ENCODE measurements at regions not wholly inside any gene's neighbourhood (a gene's known extent, or its start where the extent isn't known, plus 50 kb on each side); places are given as distances from the start of the nearest gene placed in this dataset.

DNA sequence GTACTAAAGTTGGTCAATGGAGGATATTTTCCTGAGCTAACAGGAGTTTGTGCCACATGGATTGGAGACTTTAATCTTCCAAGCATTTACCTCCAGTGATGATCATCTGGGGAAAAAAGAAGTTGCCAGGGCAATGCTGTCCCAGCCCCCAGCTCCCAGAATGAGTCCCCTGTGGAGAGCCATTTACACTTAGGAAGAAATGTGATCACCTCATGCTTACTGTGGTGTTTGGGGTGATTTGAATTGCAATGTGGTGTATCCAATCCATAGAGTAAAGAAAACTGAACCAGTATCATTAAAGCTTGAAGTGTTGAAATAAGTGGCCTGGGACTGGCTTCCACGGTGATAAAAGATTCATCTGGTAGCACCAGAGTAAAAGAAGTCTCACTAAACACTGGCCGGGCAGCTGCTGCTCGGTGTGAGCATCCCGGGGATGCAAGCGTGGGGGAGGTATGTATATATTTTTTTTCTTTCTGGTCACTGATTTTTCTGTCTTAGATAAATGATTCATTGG lies 117.2 kb upstream of the NTM start:
- no peak overlapping the region for H3K4me3 ChIP-seq (ENCODE audit: low read depth, low read length)
- TF ChIP-seq, protein P1, sequence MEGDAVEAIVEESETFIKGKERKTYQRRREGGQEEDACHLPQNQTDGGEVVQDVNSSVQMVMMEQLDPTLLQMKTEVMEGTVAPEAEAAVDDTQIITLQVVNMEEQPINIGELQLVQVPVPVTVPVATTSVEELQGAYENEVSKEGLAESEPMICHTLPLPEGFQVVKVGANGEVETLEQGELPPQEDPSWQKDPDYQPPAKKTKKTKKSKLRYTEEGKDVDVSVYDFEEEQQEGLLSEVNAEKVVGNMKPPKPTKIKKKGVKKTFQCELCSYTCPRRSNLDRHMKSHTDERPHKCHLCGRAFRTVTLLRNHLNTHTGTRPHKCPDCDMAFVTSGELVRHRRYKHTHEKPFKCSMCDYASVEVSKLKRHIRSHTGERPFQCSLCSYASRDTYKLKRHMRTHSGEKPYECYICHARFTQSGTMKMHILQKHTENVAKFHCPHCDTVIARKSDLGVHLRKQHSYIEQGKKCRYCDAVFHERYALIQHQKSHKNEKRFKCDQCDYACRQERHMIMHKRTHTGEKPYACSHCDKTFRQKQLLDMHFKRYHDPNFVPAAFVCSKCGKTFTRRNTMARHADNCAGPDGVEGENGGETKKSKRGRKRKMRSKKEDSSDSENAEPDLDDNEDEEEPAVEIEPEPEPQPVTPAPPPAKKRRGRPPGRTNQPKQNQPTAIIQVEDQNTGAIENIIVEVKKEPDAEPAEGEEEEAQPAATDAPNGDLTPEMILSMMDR (IDR thresholded peaks at IDR 0.05; ENCODE audit: insufficient read depth, low read length) = no peak
- DNase-seq (ENCODE audit: low read depth) = no peak

DNA sequence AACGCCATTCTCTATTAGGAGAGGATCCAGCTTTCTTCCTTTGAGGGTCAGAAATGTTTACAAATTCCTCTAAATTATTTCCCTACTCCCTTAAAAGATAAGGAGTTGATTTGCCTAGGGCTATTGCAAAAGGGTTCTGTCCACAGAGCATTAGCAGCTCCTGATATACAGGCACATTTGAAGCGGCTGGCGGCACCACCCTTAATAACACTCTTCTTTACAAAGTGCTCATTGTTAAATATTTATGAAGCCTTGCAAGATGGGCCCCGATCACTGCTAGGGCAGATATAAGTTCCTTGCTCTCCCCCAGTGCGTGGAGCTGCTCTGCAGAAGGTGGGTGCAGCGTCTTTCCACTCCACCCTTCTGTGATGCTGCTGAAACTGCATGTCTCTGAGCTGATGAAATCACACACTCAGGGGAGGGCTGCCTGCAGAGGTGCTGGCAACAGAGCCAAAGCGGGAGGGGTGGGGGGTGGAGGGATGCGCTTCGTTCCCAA lies 116.7 kb upstream of the NTM start:
- peak; percentile 10 for DNase-seq (ENCODE audit: low read depth)
- TF ChIP-seq, protein P1 (IDR thresholded peaks at IDR 0.05; ENCODE audit: insufficient read depth, low read length) = no peak
- no peak overlapping the region for H3K4me3 ChIP-seq (ENCODE audit: low read depth, low read length)

DNA sequence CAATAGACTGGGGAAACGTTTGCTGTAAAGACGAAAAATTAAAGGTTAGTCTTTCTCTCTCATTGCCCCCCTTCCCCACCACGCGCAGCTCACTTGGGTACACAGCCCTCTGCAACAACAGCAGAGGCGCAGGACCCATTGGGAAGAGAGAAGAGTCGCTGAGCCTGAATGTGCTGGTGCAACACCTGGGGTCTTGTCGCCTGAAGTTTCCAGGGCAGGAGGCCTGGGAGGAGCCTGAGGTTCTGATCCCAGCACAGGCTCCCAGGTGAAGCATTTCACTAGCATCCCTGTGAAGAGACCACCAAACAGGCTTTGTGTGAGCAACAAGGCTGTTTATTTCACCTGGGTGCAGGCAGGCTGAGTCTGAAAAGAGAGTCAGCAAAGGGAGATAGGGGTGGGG lies 116.2 kb upstream of the NTM start:
- TF ChIP-seq, protein P1 (IDR thresholded peaks at IDR 0.05; ENCODE audit: insufficient read depth, low read length) = no peak
- no peak for DNase-seq (ENCODE audit: low read depth)
- no peak overlapping the region for H3K4me3 ChIP-seq (ENCODE audit: low read depth, low read length)

DNA sequence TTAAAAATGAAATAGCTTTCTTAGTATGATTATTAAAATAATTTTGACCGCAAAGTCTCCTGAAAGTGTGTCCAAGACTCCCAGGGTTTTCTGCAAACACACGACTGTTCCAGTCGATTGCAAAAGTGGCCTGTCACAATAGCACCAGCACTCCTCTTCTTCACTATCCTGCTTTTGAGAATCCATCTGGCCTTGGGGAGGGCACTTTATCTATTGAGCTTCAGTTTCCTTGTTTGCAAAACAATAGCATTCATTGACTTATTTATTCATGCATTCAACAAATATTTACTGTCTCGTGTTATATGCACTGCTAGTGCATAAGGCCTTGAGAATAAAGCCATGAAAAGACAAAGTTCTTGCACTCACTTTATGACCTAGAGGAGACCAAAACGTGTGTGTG lies 96.2 kb upstream of the NTM start:
- TF ChIP-seq, protein P1 (IDR thresholded peaks at IDR 0.05; ENCODE audit: insufficient read depth, low read length) = no peak
- DNase-seq (ENCODE audit: low read depth) = no peak
- no peak overlapping the region for H3K4me3 ChIP-seq (ENCODE audit: low read depth, low read length)

DNA sequence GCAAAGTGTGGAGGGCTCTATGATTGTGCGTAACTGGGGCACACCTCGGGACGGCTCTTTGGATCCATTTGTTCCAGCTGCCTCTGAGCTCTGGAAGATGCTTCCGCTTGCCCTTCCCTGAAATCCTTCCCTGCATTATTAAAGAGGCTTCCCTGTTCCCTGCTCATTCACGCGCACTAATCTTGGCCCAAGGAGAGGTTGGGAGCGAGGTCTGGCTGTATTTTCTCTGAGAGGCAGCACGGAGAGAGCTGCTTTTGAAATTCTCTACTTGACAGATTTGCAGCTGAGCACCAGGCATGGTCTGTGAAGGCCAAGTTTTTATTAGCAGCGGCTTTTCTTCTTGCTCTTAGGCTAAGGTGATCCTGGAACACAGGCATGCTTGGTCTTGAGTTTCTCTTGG lies 94.8 kb upstream of the NTM start:
- no peak overlapping the region for H3K4me3 ChIP-seq (ENCODE audit: low read depth, low read length)
- DNase-seq (ENCODE audit: low read depth) = no peak
- TF ChIP-seq, protein P1 (IDR thresholded peaks at IDR 0.05; ENCODE audit: insufficient read depth, low read length) = no peak

DNA sequence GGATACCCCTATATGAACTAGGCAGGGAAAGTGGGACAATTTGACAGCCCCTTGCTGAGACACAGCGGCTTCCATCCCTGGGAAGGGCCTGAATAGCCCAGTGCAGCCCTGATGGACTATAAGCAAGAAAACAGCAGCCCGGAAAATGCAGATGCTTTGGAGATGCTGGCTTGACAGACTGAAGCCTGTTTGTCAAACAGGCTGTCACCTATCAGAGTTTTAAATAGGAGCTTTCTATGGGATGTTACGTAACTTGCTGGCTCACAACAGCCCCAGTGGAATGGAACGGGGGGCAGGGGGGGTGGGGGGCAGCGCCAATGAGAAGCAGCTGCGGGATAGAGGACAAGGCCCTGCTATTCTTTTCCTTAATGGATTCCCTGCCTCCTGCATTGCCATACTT lies 91.9 kb upstream of the NTM start:
- no peak for DNase-seq (ENCODE audit: low read depth)
- no peak overlapping the region for H3K4me3 ChIP-seq (ENCODE audit: low read depth, low read length)
- TF ChIP-seq, protein P1 (IDR thresholded peaks at IDR 0.05; ENCODE audit: insufficient read depth, low read length) = no peak
